Cardiac fibroblast (primary cell): ENCODE measurements at regions not wholly inside any gene's neighbourhood (a gene's known extent, or its start where the extent isn't known, plus 50 kb on each side); places are given as distances from the start of the nearest gene placed in this dataset.

Experiments
- DNase-seq, 2 donors: peaks; one replicate each; pipeline versions ENCODE4 v3.0.0 to v3.0.0-alpha.2; 2010; ENCODE audit warnings: low read depth in 2 of 2
- H3K4me3 ChIP-seq, 2 donors: replicated peaks in 1 of 2; 1 replicate in 1 of 2; 2 replicates in 1 of 2; pipeline ENCODE4 v1.5.1; 2011; ENCODE audit warnings: low read depth in 2 of 2, low read length in 2 of 2, mild to moderate bottlenecking in 2 of 2, moderate library complexity in 1 of 2
- TF ChIP-seq, protein P1 (sequence below): IDR thresholded peaks from one replicate; pipeline ENCODE4 v1.5.1; 2011; ENCODE audit warnings: low read depth, mild to moderate bottlenecking, low read length, inconsistent platforms

DNA sequence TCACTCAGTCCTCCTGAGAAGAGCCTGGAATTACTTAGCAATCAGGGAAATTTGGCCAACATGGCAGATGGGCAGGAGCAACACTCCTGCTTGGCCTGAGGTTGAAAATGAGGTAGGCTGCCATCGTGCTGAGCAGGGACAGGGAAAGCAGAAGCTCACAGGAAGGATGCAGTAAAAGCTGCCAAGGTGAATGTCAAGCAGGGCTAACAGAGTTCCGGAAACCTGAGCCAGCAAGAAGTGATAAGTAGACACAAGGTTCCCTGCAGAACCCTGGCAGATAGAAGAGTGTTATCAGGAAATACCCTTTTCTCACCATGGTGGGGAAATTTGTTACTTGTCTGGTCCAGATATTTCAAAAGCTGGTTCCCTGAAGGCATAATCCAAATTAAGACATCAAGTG, 454.3 kb upstream of the MEX3C start:
- no peak for DNase-seq
- no peak overlapping the region for H3K4me3 ChIP-seq
- TF ChIP-seq, protein P1, sequence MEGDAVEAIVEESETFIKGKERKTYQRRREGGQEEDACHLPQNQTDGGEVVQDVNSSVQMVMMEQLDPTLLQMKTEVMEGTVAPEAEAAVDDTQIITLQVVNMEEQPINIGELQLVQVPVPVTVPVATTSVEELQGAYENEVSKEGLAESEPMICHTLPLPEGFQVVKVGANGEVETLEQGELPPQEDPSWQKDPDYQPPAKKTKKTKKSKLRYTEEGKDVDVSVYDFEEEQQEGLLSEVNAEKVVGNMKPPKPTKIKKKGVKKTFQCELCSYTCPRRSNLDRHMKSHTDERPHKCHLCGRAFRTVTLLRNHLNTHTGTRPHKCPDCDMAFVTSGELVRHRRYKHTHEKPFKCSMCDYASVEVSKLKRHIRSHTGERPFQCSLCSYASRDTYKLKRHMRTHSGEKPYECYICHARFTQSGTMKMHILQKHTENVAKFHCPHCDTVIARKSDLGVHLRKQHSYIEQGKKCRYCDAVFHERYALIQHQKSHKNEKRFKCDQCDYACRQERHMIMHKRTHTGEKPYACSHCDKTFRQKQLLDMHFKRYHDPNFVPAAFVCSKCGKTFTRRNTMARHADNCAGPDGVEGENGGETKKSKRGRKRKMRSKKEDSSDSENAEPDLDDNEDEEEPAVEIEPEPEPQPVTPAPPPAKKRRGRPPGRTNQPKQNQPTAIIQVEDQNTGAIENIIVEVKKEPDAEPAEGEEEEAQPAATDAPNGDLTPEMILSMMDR, result no peak

DNA sequence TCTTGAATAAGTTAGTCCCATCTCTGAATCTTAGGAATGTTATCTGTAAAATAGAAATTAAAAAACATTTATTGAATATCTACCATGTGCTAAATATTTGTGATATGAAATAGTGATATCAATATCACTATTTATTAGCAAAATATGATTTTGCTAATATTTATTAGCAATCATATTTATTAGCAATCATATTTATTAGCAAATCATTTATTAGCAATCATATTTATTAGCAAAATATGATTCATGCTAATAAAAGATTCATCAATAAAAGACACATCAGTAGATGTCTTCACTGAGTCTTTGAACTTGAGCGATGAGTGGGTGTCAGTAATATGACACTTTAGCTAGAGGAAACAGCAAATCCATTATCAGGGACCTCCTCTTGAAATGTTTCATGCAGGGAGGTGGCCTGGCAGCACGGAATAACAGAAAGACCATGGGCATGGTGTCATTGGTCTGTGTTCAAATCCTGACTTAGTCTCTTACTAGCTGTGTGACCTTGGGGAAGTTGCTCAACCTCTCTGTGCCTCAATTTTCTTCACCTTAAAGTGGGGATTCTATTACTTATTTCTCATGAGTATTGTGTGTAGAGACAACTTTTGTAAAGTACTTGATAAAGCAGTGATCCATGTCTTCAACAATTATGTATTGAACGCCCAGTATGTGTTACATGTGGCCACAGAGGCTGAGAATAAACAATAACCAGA, 456.2 kb upstream of the MEX3C start:
- no peak for DNase-seq
- H3K4me3 ChIP-seq, result no peak overlapping the region
- TF ChIP-seq, protein P1, result no peak

DNA sequence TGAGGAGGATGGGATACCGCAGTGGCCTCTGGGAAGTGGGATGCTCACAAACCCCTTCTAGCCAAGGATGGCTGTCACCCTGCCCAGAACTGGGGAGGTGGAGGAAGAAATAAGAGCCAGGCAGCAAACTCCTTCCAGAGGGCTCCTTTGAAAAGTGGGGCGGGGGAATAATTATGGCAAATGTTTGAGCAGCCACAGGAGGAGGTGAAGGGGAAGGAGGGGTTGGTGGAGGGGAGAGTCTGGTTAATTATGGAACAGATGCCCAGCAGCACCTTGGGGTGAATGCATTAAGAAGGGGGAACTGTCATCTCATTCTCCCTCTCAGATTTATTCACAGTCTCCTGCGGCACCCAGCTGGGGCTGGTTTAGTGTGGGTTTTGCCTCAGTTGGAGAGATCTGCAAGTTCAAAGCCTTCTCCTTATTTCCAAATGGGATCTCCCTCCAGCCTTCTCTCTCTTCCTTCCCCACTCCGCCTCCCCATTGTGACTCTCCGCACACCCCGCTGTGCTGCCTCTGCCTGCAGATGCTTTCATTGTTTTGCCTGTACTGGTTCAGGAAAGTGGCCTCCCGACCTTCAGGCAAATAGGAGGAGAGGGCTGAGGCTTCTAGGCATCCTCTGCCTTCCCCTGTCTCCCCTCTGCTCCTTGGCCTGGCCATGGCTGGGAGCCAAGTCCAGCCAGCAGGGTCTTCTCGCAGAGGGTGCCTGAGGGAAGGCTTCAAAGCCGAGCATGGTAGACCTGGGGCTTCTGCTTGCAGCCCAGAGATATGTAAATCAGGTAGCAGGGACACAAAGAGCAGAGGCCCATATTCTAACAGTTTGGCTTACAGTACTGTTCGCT, 457.2 kb upstream of the MEX3C start:
- no peak for DNase-seq
- no peak overlapping the region for H3K4me3 ChIP-seq
- TF ChIP-seq, protein P1, result no peak

DNA sequence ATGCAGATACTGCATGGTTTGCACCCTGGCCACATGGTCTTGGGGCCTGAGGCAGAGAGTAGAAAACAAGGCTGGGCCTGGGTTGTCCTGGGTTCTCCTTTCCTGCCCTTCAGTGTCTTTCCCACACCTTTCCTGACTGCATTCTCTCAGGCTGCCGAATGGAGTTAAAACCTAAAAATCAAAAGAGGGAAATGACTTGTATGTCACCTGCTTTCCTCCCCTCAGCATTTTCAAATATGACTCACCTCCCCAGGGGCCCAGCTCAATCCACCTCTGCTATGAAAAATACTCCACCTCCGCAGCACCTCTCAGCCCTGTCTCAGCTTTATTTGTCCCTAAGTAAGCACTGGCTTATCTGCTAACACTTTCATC, 457.8 kb upstream of the MEX3C start:
- no peak for DNase-seq
- H3K4me3 ChIP-seq, result no peak overlapping the region
- TF ChIP-seq, protein P1, result no peak

DNA sequence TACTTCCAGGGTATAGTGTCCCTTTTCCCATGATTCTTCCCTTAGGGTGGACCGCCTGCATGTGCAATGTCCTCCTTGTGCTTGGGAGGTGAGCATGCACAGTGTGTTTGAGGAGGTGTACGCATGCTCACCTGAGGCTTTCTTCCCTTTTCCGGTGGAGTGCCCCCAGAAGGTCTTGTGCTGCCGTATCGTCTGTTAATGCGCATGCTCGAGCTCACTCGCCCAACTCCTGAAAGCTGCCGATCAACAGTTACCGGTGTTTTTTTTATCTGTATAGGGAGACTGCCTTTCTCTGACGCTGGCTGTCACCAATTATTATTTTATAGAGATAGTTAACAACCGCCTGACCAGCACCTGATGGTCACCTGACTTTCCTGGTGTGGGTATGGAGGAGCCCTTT, 458.8 kb upstream of the MEX3C start:
- no peak for DNase-seq
- no peak overlapping the region for H3K4me3 ChIP-seq
- TF ChIP-seq, protein P1, result no peak

DNA sequence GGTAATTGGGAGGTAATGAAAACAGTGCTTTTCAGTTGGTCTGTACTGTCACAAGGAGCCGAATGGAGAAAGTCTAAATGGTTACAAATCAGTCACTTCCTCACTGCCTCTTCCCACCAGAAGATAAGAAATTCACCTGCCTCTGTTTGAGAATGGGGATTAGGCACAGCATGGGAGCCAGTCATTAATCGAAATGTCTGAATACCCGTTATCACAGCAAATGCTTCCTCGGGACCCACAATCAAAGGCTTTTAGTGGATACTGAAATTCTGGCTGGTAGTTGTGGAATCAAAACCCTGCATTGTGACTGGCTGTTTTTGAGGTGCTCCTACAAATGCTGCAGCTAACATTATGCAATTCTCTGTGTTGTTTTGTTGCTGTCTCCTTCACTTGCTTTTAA, 461.0 kb upstream of the MEX3C start:
- H3K4me3 ChIP-seq, result no peak overlapping the region
- TF ChIP-seq, protein P1, result no peak
- no peak for DNase-seq
